Limb (tissue), 2 donors: ENCODE measurements at regions not wholly inside any gene's neighbourhood (a gene's known extent, or its start where the extent isn't known, plus 50 kb on each side); places are given as distances from the start of the nearest gene placed in this dataset.

Source experiments
- DNase-seq, 2 donors: peaks; one replicate each; pipeline ENCODE4 v3.0.0-alpha.2; 2016; ENCODE audit errors: extremely low spot score in 2 of 2

GRCh38 chr1:184141361-184141880 lies 89.9 kb downstream of the TSEN15 start:
- no peak for DNase-seq

- peak in 1 of 2 donors; percentile 47 for DNase-seq
Measured at GRCh38 chr1:184143449-184143848, 91.9 kb downstream of the TSEN15 start.

- no peak for DNase-seq
Measured at GRCh38 chr1:184145083-184145482, 93.6 kb downstream of the TSEN15 start.

GRCh38 chr1:184146202-184146601 lies 94.7 kb downstream of the TSEN15 start:
- DNase-seq, result no peak

GRCh38 chr1:184150776-184151531 lies 99.4 kb downstream of the TSEN15 start:
- no peak for DNase-seq

- peak; percentile 41 to 72 for DNase-seq
Measured at GRCh38 chr1:184152434-184152898, 100.9 kb downstream of the TSEN15 start.

- no peak for DNase-seq
Measured at GRCh38 chr1:184152974-184153373, 101.4 kb downstream of the TSEN15 start.

GRCh38 chr1:184153731-184154130 lies 102.2 kb downstream of the TSEN15 start:
- no peak for DNase-seq

GRCh38 chr1:184156521-184157393 lies 105.2 kb downstream of the TSEN15 start:
- DNase-seq, result no peak

GRCh38 chr1:184157394-184157742 lies 105.8 kb downstream of the TSEN15 start:
- DNase-seq, result no peak

- DNase-seq, result no peak
Measured at GRCh38 chr1:184158896-184159681, 107.6 kb downstream of the TSEN15 start.

GRCh38 chr1:184160236-184160635 lies 108.7 kb downstream of the TSEN15 start:
- no peak for DNase-seq

- no peak for DNase-seq
Measured at GRCh38 chr1:184161071-184161698, 109.7 kb downstream of the TSEN15 start.

- peak in 1 of 2 donors; percentile 24 for DNase-seq
Measured at GRCh38 chr1:184162281-184162680, 110.8 kb downstream of the TSEN15 start.

GRCh38 chr1:184163674-184164465 lies 112.3 kb downstream of the TSEN15 start:
- no peak for DNase-seq

- DNase-seq, result no peak
Measured at GRCh38 chr1:184164536-184164935, 113.0 kb downstream of the TSEN15 start.

- no peak for DNase-seq
Measured at GRCh38 chr1:184166485-184166884, 115.0 kb downstream of the TSEN15 start.

- no peak for DNase-seq
Measured at GRCh38 chr1:184167352-184167751, 115.8 kb downstream of the TSEN15 start.

- DNase-seq, result no peak
Measured at GRCh38 chr1:184170719-184171118, 119.2 kb downstream of the TSEN15 start.

- DNase-seq, result no peak
Measured at GRCh38 chr1:184176058-184176457, 124.5 kb downstream of the TSEN15 start.
